GM23248 (cell line): ENCODE measurements at regions not wholly inside any gene's neighbourhood (a gene's known extent, or its start where the extent isn't known, plus 50 kb on each side); places are given as distances from the start of the nearest gene placed in this dataset.

Experiments
- EZH2 ChIP-seq: fragments of 200-600 bp; sonication (generic); IDR thresholded peaks from 2 replicates; pipeline ENCODE4 v1.6.1; 2018; ENCODE audit warnings: antibody characterized with exemption, mild to moderate bottlenecking; ENCODE audit not compliant: insufficient read depth, poor library complexity, severe bottlenecking
- EZH2phosphoT487 ChIP-seq: fragments of 200-600 bp; sonication (generic); IDR thresholded peaks from 2 replicates; pipeline ENCODE4 v1.6.1; 2018; ENCODE audit warnings: antibody characterized with exemption, moderate library complexity, mild to moderate bottlenecking, low read depth; ENCODE audit not compliant: insufficient read depth

DNA sequence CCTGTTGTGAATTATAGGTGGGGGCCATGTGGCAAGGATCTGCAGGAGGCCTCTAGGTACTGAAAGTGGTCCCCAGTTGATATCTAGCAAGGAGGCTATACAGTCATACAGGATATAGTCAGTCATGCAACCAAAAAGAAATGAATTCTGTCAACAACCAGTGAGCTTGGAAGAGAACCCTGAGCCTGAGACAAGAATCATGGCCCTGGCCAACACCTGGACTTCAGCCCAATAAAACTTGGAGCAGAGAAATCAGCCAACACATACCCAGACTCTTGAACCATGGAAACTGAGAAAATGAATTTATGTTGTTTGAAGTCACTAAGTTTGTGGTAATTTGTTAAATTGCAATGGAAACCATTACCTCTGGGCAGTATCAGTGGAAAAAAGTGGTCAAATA is 370.2 kb downstream of the KIF16B start:
- TF ChIP-seq EZH2, result no peak
- no peak for TF ChIP-seq EZH2phosphoT487
